Endothelial cell of umbilical vein (primary cell): ENCODE measurements at regions not wholly inside any gene's neighbourhood (a gene's known extent, or its start where the extent isn't known, plus 50 kb on each side); places are given as distances from the start of the nearest gene placed in this dataset.

Experiments
- BruUV-seq: library from RNA; stranded (reverse); fragments of 400-500 nt; replicated peaks from 2 replicates; lab custom pipeline; 2021; lab: Mats Ljungman, UMichigan
- CTCF ChIA-PET: fragments of 300-600, 350-600 bp; sonication (Branson Sonifier 250); formaldehyde crosslinking; loops from one replicate; lab custom pipeline; 2021; ENCODE audit warnings: antibody characterized with exemption, inconsistent platforms; lab: Charles Lee
- POLR2A ChIA-PET: fragments of 300-600, 350-600 bp; sonication (Branson Sonifier 250); formaldehyde crosslinking; loops from one replicate; lab custom pipeline; 2021; ENCODE audit warnings: antibody characterized with exemption, inconsistent platforms; lab: Charles Lee
- DNase-seq: peaks from one replicate; pipeline ENCODE4 v3.0.0-alpha.2; 2011; ENCODE audit warnings: low read depth, low spot score
- FAIRE-seq: peaks from 2 replicates; lab custom pipeline; 2011; peaks lifted over from hg19 to GRCh38; lab: Jason Lieb, UNC
- H2AFZ ChIP-seq: 2 replicates; pipeline ENCODE4 v1.6.0; 2012; ENCODE audit warnings: low read depth, low read length, control low read depth, inconsistent platforms
- H3K27ac ChIP-seq: 2 replicates; pipeline ENCODE4 v1.5.1; 2011; ENCODE audit warnings: low read depth, mild to moderate bottlenecking, control low read depth, low read length, moderate library complexity; ENCODE audit not compliant: insufficient read depth
- H3K27me3 ChIP-seq, 2 experiments: 2 replicates each; pipeline versions ENCODE4 v1.6.0 to v1.6.1; 2011; ENCODE audit warnings: low read length in 2 of 2, mixed read lengths in 1 of 2; ENCODE audit not compliant: control insufficient read depth in 2 of 2, insufficient read depth in 2 of 2
- H3K36me3 ChIP-seq, 2 experiments: 2 replicates in 1 of 2; 3 replicates in 1 of 2; pipeline ENCODE4 v1.5.1; 2011; ENCODE audit warnings: low read length in 2 of 2, mild to moderate bottlenecking in 1 of 2, moderate library complexity in 1 of 2; ENCODE audit not compliant: control insufficient read depth in 2 of 2, insufficient read depth in 2 of 2; ENCODE audit errors: extremely low read depth in 1 of 2
- H3K4me1 ChIP-seq: 3 replicates; pipeline ENCODE4 v1.5.1; 2011; ENCODE audit warnings: mild to moderate bottlenecking, low read length; ENCODE audit not compliant: control insufficient read depth, insufficient read depth; ENCODE audit errors: extremely low read depth
- H3K4me2 ChIP-seq: 2 replicates; pipeline ENCODE4 v1.6.1; 2011; ENCODE audit warnings: low read length, control low read depth, mixed read lengths; ENCODE audit not compliant: insufficient read depth
- H3K4me3 ChIP-seq, 3 experiments: fragments of 200-600 bp in 1 of 3; sonication (generic), shearing (Covaris generic) in 1 of 3; replicated peaks in 1 of 3; 2 replicates each; pipeline ENCODE4 v1.5.1; 2011 to 2016; ENCODE audit warnings: control low read depth in 3 of 3, low read length in 3 of 3, mild to moderate bottlenecking in 2 of 3, inconsistent platforms in 1 of 3, low read depth in 1 of 3, moderate library complexity in 1 of 3; ENCODE audit not compliant: insufficient read depth in 1 of 3
- H3K79me2 ChIP-seq: 2 replicates; pipeline ENCODE4 v1.6.0; 2012; ENCODE audit warnings: low read length, inconsistent platforms; ENCODE audit not compliant: control insufficient read depth, insufficient read depth
- H3K9ac ChIP-seq: replicated peaks from 2 replicates; pipeline ENCODE3; 2011; ENCODE audit warnings: low read length, control low read depth; ENCODE audit not compliant: insufficient read depth; ENCODE audit errors: extremely low read depth
- H3K9me1 ChIP-seq: replicated peaks from 3 replicates; pipeline ENCODE4 v1.6.0; 2011; ENCODE audit warnings: mild to moderate bottlenecking, low read length; ENCODE audit not compliant: control insufficient read depth, insufficient read depth; ENCODE audit errors: extremely low read depth
- H3K9me3 ChIP-seq: replicated peaks from 2 replicates; pipeline ENCODE4 v1.5.1; 2012; ENCODE audit warnings: low read length, inconsistent platforms; ENCODE audit not compliant: control insufficient read depth, insufficient read depth
- H4K20me1 ChIP-seq: replicated peaks from 2 replicates; pipeline ENCODE3; 2011; ENCODE audit warnings: mild to moderate bottlenecking, low read length; ENCODE audit not compliant: control insufficient read depth, insufficient read depth; ENCODE audit errors: extremely low read depth
- CTCF ChIP-seq, 2 donors: IDR thresholded peaks; 1 replicate in 1 of 2; 2 replicates in 1 of 2; pipeline ENCODE4 v1.5.1; 2011; ENCODE audit warnings: low read length in 2 of 2, mild to moderate bottlenecking in 2 of 2, moderate library complexity in 2 of 2, control low read depth in 1 of 2, inconsistent platforms in 1 of 2, low read depth in 1 of 2; ENCODE audit not compliant: insufficient read depth in 1 of 2; ENCODE audit errors: extremely low read depth in 1 of 2
- EZH2 ChIP-seq: IDR thresholded peaks from 2 replicates; pipeline ENCODE4 v1.6.1; 2012; ENCODE audit warnings: borderline replicate concordance, low read depth, mild to moderate bottlenecking, moderate library complexity, low read length, inconsistent platforms; ENCODE audit not compliant: severe bottlenecking
- FOS ChIP-seq: IDR thresholded peaks from 2 replicates; pipeline ENCODE4 v1.6.1; 2011; ENCODE audit warnings: mild to moderate bottlenecking, low read length, moderate library complexity, borderline replicate concordance; ENCODE audit not compliant: insufficient read depth
- GATA2 ChIP-seq: IDR thresholded peaks from 2 replicates; pipeline ENCODE4 v1.7.0; 2011; ENCODE audit warnings: low read depth, mild to moderate bottlenecking, moderate library complexity, mixed read lengths, low read length; ENCODE audit not compliant: insufficient read length, insufficient read depth
- JUN ChIP-seq: IDR thresholded peaks from 2 replicates; pipeline ENCODE4 v1.6.1; 2011; ENCODE audit warnings: borderline replicate concordance, low read depth; ENCODE audit not compliant: insufficient read length, insufficient read depth
- MAX ChIP-seq: IDR thresholded peaks from 2 replicates; pipeline ENCODE4 v1.6.1; 2011; ENCODE audit not compliant: insufficient read depth, insufficient read length
- MYC ChIP-seq: IDR thresholded peaks from one replicate; pipeline ENCODE4 v1.6.1; 2011; ENCODE audit warnings: mild to moderate bottlenecking, low read depth, low read length
- POLR2A ChIP-seq: IDR thresholded peaks from 2 replicates; pipeline ENCODE4 v1.6.1; 2012; ENCODE audit warnings: low read depth, mild to moderate bottlenecking, control low read depth, low read length
- POLR2AphosphoS5 ChIP-seq: IDR thresholded peaks from 2 replicates; pipeline ENCODE4 v1.6.1; 2012; ENCODE audit warnings: low read depth, mild to moderate bottlenecking, control low read depth, low read length, moderate library complexity; ENCODE audit not compliant: insufficient read depth
- dilution Hi-C: fragments of 300-500 bp; cut with MboI; formaldehyde crosslinking; loops from one replicate; pipeline ENCODE4 v1.15.0; 2019; ENCODE audit warnings: low sequenced_read_pairs; ENCODE audit not compliant: extremely low pct_ligation_motif_present
- intact Hi-C: fragments of 100-400 bp; cut with micrococcal nuclease; formaldehyde crosslinking; loops from one replicate; pipeline ENCODE4 v1.10.0; 2022

GRCh38 chr4:15151033-15151432 lies 148.8 kb downstream of the CPEB2 start:
- no peak for FAIRE-seq

More at GRCh38 chr4:15151033-15151432, 148.8 kb downstream of the CPEB2 start:
- no peak overlapping the region for H3K4me2 ChIP-seq
- H2AFZ ChIP-seq = no peak overlapping the region
- peaks cover 9% of the 10 kb centered on the region for H3K4me1 ChIP-seq
- H3K9ac ChIP-seq = no peak overlapping the region
- intact Hi-C loops (no loop called here), dilution Hi-C loops (no loop called here)
- no peak for DNase-seq
- ChIA-PET POLR2A (no interaction called here), CTCF (interaction anchor here (0.6 kb wide), 1 partner anchor 114 kb away, joined by 3 read pairs; no protein-coding TSS in a partner anchor)
- TF ChIP-seq CTCF (IDR thresholded peaks at IDR 0.05; ENCODE audit: extremely low read depth in 1 of 2, insufficient read depth in 1 of 2, low read depth in 1 of 2, low read length in 2 of 2) (no peak), EZH2 (no peak), MYC (no peak), POLR2A (no peak), GATA2 (no peak), FOS (no peak), MAX (no peak), JUN (no peak), POLR2AphosphoS5 (no peak)
- H3K79me2 ChIP-seq = no peaks in the 10 kb centered on the region
- no TSS peak for BruUV-seq
- no peaks in the 10 kb centered on the region for H3K36me3 ChIP-seq
- H3K27me3 ChIP-seq = no peaks in the 10 kb centered on the region
- no peak overlapping the region for H3K4me3 ChIP-seq
- no peaks in the 10 kb centered on the region for H3K9me1 ChIP-seq
- no peaks in the 10 kb centered on the region for H3K9me3 ChIP-seq
- H3K27ac ChIP-seq = no peak overlapping the region
- no peaks in the 10 kb centered on the region for H4K20me1 ChIP-seq
